ENCODE measurements at regions not wholly inside any gene's neighbourhood (a gene's known extent, or its start where the extent isn't known, plus 50 kb on each side); places are given as distances from the start of the nearest gene placed in this dataset.

GRCh38 chr4:25590171-25590570 lies 65.5 kb upstream of the SLC34A2 start:
- FAIRE-seq, result no peak
- TF ChIP-seq TAF1 (IDR thresholded peaks at IDR 0.05; ENCODE audit: low read depth, low read length) (no peak), POLR2A (IDR thresholded peaks at IDR 0.05; ENCODE audit: low read depth, low read length) (no peak), POU2F2 (IDR thresholded peaks at IDR 0.05; ENCODE audit: low read depth, low read length) (no peak), PAX5 (IDR thresholded peaks at IDR 0.05; ENCODE audit: insufficient read depth, low read length, severe bottlenecking) (no peak), POLR2AphosphoS5 (IDR thresholded peaks at IDR 0.05; ENCODE audit: low read depth, low read length) (no peak), SPI1 (IDR thresholded peaks at IDR 0.05; ENCODE audit: low read depth, low read length) (no peak)
- no peak for DNase-seq (ENCODE audit: insufficient read length, low spot score)

DNA sequence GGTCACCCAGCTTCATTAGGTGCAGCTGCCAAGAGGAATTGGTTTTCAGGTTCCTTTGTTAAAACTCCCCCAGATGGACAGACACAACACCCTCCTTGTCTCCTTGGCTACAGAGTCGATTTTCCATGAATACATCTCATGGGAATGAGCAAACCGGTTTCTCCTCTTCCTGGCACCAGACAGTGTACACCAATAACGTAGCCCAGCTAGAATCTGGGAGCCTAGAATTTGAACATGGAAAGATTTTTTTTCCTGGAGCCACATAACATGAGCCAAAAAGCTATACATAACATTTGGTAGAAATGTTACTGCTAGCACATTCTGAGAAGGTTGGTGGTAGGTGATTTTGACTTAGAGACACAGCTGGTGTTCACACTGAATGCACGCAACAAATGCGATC lies 62.9 kb upstream of the SLC34A2 start:
- DNase-seq (ENCODE audit: insufficient read length, low spot score) (no peak), FAIRE-seq (no peak)
- TF ChIP-seq PAX5 (IDR thresholded peaks at IDR 0.05; ENCODE audit: insufficient read depth, low read length, severe bottlenecking), result no peak
- TF ChIP-seq SPI1 (IDR thresholded peaks at IDR 0.05; ENCODE audit: low read depth, low read length), result no peak
- TF ChIP-seq TAF1 (IDR thresholded peaks at IDR 0.05; ENCODE audit: low read depth, low read length), result no peak
- no peak for TF ChIP-seq POU2F2 (IDR thresholded peaks at IDR 0.05; ENCODE audit: low read depth, low read length)
- no peak for TF ChIP-seq POLR2A (IDR thresholded peaks at IDR 0.05; ENCODE audit: low read depth, low read length)
- TF ChIP-seq POLR2AphosphoS5 (IDR thresholded peaks at IDR 0.05; ENCODE audit: low read depth, low read length), result no peak

Measured in GM12891 (cell line).